Stimulated activated naive CD4-positive, alpha-beta T cell (primary cell): ENCODE measurements at regions not wholly inside any gene's neighbourhood (a gene's known extent, or its start where the extent isn't known, plus 50 kb on each side); places are given as distances from the start of the nearest gene placed in this dataset.
A peak's percentile ranks its signal among the peaks of the same experiment; 100 is the strongest.

Experiments
- DNase-seq, 6 experiments: peaks; one replicate each; lab custom pipeline; 2025; lab: John Stamatoyannopoulos, UW

DNA sequence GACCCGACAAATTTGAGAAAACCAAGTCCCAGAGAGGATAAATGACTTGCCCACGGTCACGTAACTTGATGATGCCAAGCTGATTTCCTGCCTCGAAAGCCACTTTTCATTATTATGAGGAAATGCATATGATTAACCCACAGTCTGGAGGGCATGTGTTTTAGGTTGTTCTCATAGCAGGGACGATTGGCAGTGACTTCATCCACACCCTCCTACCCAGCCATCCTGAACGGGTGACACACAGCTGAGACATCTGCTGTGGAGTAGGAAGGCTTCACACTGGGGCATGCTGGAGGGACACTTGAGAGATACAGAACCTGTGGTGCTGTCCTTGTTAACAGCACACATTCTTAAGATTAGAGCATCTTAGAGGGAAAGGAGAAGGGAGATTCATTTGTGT, 65.4 kb upstream of the WDFY2 start:
- no peak for DNase-seq

DNA sequence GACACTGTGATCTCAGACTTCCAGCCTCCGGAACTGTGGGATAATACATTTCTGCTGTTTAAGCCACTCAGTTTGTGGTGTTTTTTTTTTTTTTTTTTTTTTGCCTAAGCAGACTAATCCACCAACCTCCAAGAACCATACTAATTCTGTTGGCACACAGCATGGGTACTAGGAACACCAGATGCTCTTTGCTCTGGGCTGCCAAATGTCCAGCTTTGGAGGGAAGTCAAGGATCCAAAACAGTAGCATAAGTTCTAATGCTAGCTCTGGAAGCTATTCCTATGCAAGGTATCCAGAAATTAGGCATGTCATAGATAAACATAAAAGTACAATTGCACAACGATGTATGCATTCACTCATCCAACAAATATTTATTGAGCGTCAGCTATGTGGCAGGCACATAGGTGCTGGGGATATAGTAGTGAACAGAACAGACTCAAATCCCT, 64.5 kb upstream of the WDFY2 start:
- DNase-seq, result no peak

DNA sequence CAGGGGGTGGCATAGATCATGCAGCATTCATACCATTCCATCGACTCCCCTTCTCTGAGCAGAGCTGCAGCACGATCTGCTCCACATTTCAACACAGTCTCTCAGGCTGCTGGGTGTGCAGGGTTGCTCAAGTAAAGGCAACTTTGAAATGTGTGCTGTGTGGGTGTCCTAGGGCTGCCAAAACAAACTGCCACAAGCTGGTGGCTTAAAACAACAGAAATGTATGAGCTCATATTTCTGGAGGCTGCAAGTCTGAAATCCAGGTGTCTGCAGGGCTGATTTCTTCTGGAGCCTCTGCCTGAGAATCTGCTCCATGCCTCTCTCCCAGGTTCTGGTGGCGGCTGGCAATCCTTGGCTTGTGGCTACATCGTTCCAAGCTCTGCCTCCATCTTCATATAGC, 63.7 kb upstream of the WDFY2 start:
- DNase-seq, result no peak

DNA sequence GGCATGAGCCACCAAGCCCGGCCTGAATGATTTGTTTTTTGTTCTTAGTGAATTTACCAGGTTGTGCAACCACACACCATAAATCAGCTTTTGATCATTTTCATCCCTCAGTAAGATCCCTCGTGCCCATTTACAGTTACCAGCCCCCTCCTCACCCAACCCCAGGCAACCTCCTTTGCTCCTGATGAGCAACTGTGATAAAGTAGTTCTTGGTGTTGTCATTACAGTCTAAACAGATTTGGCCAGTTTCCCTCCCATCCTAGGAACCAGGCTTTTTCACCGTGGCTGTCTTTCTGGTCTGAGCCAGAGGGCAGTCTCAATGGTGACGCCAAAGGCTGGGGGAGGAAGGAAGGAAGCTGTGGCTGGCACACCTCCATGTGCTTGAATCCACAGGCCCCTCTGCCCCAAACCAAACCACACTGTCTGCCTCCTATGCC, 61.2 kb upstream of the WDFY2 start:
- no peak for DNase-seq

DNA sequence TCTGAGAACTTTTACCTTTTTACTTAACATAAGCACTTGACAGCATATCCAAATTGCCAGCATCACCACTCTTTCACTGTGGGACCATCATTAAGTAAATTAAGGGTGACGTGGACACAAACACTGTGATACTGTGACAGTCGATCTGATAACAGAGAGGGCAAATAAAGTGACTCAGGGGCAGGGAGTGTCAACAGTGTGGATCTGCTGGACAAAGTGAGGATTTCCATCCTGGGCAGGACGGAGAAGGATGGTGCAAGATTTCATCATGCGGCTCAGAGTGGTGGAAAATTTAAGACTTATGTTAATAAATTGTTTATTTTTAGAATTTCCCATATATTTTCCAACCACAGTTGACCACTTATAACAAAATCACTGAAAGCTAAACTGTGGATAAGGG, 60.0 kb upstream of the WDFY2 start:
- no peak for DNase-seq

DNA sequence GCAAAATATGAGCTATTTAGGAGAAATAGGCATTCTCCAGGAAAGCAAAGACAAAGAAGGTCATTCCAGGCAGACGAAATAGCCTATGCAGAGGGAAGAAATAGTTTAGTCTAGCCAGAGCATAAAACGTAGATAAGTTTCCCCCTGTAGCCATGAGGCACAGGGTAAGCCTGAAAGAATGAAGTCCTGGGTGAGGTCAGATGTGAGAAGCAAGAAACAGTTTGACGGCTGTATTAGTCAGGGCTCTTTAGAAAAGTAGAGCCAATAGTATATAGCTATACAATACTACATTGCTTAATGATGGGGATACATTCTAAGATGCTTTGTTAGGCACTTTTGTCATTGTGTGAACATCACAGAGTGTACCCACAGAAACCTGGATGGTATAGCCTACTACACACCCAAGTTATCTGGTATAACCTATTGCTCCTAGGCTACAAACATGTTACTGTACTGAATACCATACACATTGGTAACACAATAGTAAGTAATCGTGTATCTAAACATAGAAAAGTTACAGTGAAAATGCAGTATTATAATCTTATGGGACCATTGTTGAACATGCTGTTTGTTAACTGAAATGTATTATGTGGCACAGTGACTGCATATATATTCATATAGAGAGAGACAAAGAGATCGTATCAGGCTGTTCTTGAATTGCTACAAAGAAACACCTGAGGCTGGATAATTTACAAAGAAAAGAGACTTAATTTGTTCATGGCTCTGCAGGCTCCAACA, 59.3 kb upstream of the WDFY2 start:
- no peak for DNase-seq

DNA sequence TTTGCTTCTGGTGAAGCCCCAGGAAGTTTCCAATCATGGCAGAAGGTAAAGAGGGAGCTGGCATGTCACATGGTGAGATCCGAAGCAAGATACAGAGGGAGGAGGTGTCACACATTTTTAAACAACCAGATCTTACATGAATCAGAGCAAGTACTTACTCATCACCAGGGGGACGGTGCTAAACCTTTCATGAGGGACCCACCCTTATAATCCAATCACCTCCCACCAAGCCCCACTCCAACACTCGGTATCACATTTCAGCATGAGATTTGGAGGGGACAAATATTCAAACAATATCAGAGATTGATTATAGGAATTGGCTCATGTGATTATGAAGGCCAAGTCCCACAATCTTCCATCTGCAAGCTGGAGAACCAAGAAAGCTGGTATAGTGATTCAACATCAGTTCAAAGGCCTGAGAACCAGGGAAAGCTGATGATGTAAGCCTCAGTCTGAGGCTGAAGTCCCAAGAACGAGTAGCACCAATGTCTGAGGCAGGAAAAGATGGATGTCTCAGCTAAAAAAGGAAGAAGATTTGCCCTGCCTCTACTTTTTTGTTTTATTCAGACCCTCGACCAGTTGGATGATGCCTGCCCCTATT, 58.6 kb upstream of the WDFY2 start:
- no peak for DNase-seq

DNA sequence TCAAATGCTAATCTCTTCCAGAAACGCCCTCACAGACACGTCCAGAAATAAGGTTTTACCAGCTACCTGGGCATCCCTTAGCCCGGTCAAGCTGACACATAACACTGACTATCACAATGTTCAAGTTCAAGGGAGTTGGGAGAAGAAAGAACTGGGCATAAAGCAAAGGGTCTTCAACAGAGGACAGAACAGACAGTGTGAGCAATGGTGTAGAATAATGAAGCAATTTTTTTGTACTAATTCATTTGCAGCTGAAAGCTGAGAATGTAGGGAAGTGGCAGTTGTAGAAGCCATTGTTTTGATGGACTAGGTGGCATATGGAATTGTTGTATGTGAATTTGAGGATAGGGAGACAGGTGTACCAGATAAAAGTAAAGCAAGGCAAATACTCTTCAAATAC, 58.1 kb upstream of the WDFY2 start:
- no peak for DNase-seq

DNA sequence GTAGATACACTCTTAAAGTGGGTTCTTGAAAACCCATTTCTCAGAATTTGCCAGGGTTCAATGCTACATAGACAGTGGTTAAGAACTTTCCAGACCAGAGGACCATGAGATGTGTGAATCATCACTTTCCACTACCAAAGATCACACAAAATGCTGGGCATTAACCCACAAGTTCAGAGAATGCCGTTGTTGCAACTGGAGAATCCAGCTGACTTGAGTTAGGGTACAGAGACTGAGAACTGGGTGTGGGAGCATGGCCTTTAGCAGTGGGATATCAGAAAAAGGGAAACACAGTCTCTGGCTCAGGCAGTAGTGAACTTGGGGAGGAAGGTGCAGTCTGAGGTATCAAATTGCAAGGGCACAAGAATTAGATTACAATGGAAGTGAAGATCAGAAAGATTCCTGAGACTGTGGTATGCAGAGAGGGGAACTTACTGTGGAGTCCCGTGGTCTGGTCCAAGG, 51.5 kb upstream of the WDFY2 start:
- DNase-seq, result no peak

DNA sequence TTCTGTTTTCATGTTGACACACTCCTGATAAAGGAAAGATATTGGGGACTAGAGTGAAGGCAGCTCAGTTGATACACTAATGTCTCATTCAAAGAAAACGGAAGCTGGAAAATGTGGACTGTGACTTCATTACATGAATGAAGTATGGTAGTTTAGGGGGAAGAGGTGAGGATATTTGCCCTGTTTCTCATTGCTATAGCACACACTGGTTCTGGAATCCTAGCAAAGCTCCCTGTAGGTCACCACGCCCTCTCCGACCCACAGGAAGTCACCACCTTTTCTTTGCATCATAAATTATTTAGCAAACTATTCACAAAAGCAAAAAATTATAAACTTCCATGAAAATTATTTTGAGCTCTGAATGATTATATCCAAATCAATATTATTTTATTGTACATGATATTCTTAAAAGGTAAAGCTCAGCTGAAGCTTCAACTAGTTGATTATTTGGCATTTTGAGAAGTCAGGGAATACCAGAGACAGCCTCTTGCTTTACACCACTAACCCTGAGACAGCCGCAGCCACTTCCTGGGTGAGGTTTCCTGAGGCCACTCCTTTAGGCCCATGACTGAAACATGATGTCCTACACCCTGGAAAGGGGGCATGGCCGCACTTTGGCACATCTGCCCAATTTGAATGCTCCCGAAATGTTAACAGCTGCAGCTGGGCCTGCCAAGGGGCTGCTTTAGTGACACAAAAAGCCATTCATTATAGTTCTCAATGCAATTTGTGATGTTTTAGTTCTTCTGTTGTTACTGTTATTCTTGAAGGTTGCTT, 50.0 kb upstream of the WDFY2 start:
- DNase-seq, result peak in 3 of 6 experiments; percentile 8 to 20 (median 9)
